CD14-positive monocyte (primary cell): ENCODE measurements at regions not wholly inside any gene's neighbourhood (a gene's known extent, or its start where the extent isn't known, plus 50 kb on each side); places are given as distances from the start of the nearest gene placed in this dataset.

ENCODE experiments used
- DNase-seq, 3 donors: peaks; one replicate each; pipeline ENCODE4 v3.0.0-alpha.2; 2011 to 2022
- H2AFZ ChIP-seq: 2 replicates; pipeline ENCODE4 v1.6.0; 2012; ENCODE audit warnings: mild to moderate bottlenecking, low read depth, low read length, inconsistent platforms; ENCODE audit not compliant: insufficient read depth, poor library complexity, severe bottlenecking
- H3K27ac ChIP-seq, 2 donors: 1 replicate in 1 of 2; 2 replicates in 1 of 2; pipeline ENCODE4 v1.5.1; 2012 to 2013; ENCODE audit warnings: low read length in 2 of 2, control low read depth in 1 of 2, inconsistent platforms in 1 of 2, low read depth in 1 of 2, mild to moderate bottlenecking in 1 of 2
- H3K27me3 ChIP-seq, 2 donors: one replicate each; pipeline versions ENCODE4 v1.6.0 to v1.6.1; 2011 to 2013; ENCODE audit warnings: low read length in 2 of 2; ENCODE audit not compliant: control insufficient read depth in 2 of 2, insufficient read depth in 2 of 2
- H3K36me3 ChIP-seq, 2 donors: replicated peaks in 1 of 2; 1 replicate in 1 of 2; 2 replicates in 1 of 2; pipeline versions ENCODE4 v1.5.1 to v1.6.1; 2012 to 2013; ENCODE audit warnings: low read length in 2 of 2, control low read depth in 1 of 2, inconsistent platforms in 1 of 2, mild to moderate bottlenecking in 1 of 2; ENCODE audit not compliant: insufficient read depth in 2 of 2, control insufficient read depth in 1 of 2
- H3K4me1 ChIP-seq, 2 donors: 1 replicate in 1 of 2; 2 replicates in 1 of 2; pipeline versions ENCODE4 v1.5.1 to v1.6.1; 2012 to 2013; ENCODE audit warnings: low read length in 2 of 2, control low read depth in 1 of 2, inconsistent platforms in 1 of 2, mild to moderate bottlenecking in 1 of 2, moderate library complexity in 1 of 2; ENCODE audit not compliant: insufficient read depth in 2 of 2, control insufficient read depth in 1 of 2
- H3K4me2 ChIP-seq: replicated peaks from 2 replicates; pipeline ENCODE3; 2012; ENCODE audit warnings: low read length, moderate library complexity, mild to moderate bottlenecking; ENCODE audit not compliant: poor library complexity, severe bottlenecking; ENCODE audit errors: extremely low read depth
- H3K4me3 ChIP-seq, 3 experiments: fragments of 200-600 bp in 1 of 3; sonication (generic) in 1 of 3; replicated peaks in 1 of 3; 1 replicate in 2 of 3; 2 replicates in 1 of 3; pipeline ENCODE4 v1.5.1; 2011 to 2013; ENCODE audit warnings: low read length in 3 of 3, mild to moderate bottlenecking in 3 of 3, control low read depth in 2 of 3, low read depth in 2 of 3, inconsistent platforms in 1 of 3, moderate library complexity in 1 of 3
- H3K79me2 ChIP-seq: 2 replicates; pipeline ENCODE4 v1.6.0; 2012; ENCODE audit warnings: mild to moderate bottlenecking, control low read depth, inconsistent platforms, low read length, moderate library complexity; ENCODE audit not compliant: insufficient read depth
- H3K9ac ChIP-seq: 2 replicates; pipeline ENCODE4 v1.6.0; 2017; ENCODE audit warnings: low read length, mild to moderate bottlenecking; ENCODE audit not compliant: insufficient read depth, poor library complexity, severe bottlenecking
- H3K9me3 ChIP-seq, 2 donors: replicated peaks in 1 of 2; 1 replicate in 1 of 2; 2 replicates in 1 of 2; pipeline versions ENCODE4 v1.5.1 to v1.6.1; 2012 to 2013; ENCODE audit warnings: low read length in 2 of 2, control low read depth in 1 of 2; ENCODE audit not compliant: control insufficient read depth in 1 of 2, insufficient read depth in 1 of 2
- H4K20me1 ChIP-seq: 2 replicates; pipeline ENCODE4 v1.6.0; 2012; ENCODE audit warnings: mild to moderate bottlenecking, low read length, control low read depth, moderate library complexity; ENCODE audit not compliant: insufficient read depth
- H3K27ac Mint-ChIP-seq, 7 donors: one replicate each; pipeline ENCODE4 v1.8.0; 2020; ENCODE audit warnings: mild to moderate bottlenecking in 7 of 7, mixed read lengths in 7 of 7, moderate library complexity in 6 of 7, inconsistent platforms in 2 of 7
- H3K27me3 Mint-ChIP-seq, 3 donors: one replicate each; pipeline ENCODE4 v1.8.0; 2021 to 2022; ENCODE audit warnings: low read depth in 3 of 3, mild to moderate bottlenecking in 3 of 3, mixed read lengths in 3 of 3, moderate library complexity in 3 of 3, inconsistent platforms in 1 of 3
- H3K36me3 Mint-ChIP-seq, 2 donors: one replicate each; pipeline ENCODE4 v1.8.0; 2020; ENCODE audit warnings: mixed read lengths in 2 of 2, inconsistent platforms in 1 of 2, mild to moderate bottlenecking in 1 of 2
- H3K4me1 Mint-ChIP-seq: one replicate; pipeline ENCODE4 v1.8.0; 2020; ENCODE audit warnings: mild to moderate bottlenecking, mixed read lengths
- H3K4me3 Mint-ChIP-seq, 2 donors: one replicate each; pipeline ENCODE4 v1.8.0; 2020; ENCODE audit warnings: mild to moderate bottlenecking in 2 of 2, mixed read lengths in 2 of 2, moderate library complexity in 1 of 2
- H3K9me3 Mint-ChIP-seq, 7 donors: one replicate each; pipeline ENCODE4 v1.8.0; 2020 to 2022; ENCODE audit warnings: mixed read lengths in 7 of 7, mild to moderate bottlenecking in 6 of 7, moderate library complexity in 6 of 7, inconsistent platforms in 2 of 7
- WGBS: methylation state at CpG from one replicate; pipeline ENCODE4 v1.1.5; 2013; ENCODE audit warnings: missing lambda C conversion rate; ENCODE audit not compliant: insufficient coverage; 5-methylcytosine and 5-hydroxymethylcytosine counted together
- intact Hi-C, 2 donors: fragments of 100-400 bp; cut with micrococcal nuclease; formaldehyde crosslinking; loops; one replicate each; pipeline versions ENCODE4 v1.15.0 to v1.15.1; 2023
- TF ChIP-seq, protein P1 (sequence below): fragments of 200-600 bp; IDR thresholded peaks from one replicate; pipeline ENCODE4 v1.8.0; 2022; ENCODE audit warnings: antibody characterized with exemption, mild to moderate bottlenecking

GRCh38 chr3:159629329-159630084 lies 359.1 kb upstream of the IL12A start:
- Mint-ChIP-seq H3K4me3 (no peak overlapping the region), H3K27me3 (peaks cover 1 to 5% (median 3%) of the 10 kb centered on the region in 3 donors), H3K9me3 (peaks cover 0 to 3% (median 0%) of the 10 kb centered on the region in 7 donors), H3K4me1 (no peaks in the 10 kb centered on the region), H3K36me3 (no peaks in the 10 kb centered on the region), H3K27ac (no peak overlapping the region)
- TF ChIP-seq, protein P1, sequence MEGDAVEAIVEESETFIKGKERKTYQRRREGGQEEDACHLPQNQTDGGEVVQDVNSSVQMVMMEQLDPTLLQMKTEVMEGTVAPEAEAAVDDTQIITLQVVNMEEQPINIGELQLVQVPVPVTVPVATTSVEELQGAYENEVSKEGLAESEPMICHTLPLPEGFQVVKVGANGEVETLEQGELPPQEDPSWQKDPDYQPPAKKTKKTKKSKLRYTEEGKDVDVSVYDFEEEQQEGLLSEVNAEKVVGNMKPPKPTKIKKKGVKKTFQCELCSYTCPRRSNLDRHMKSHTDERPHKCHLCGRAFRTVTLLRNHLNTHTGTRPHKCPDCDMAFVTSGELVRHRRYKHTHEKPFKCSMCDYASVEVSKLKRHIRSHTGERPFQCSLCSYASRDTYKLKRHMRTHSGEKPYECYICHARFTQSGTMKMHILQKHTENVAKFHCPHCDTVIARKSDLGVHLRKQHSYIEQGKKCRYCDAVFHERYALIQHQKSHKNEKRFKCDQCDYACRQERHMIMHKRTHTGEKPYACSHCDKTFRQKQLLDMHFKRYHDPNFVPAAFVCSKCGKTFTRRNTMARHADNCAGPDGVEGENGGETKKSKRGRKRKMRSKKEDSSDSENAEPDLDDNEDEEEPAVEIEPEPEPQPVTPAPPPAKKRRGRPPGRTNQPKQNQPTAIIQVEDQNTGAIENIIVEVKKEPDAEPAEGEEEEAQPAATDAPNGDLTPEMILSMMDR = no peak
- H3K27ac ChIP-seq = no peak overlapping the region
- no peaks in the 10 kb centered on the region for H3K36me3 ChIP-seq
- no peak overlapping the region for H3K9ac ChIP-seq
- H3K9me3 ChIP-seq = no peaks in the 10 kb centered on the region
- WGBS = no CpG with 5 or more reads among the region's 1 CpG
- no peaks in the 10 kb centered on the region for H3K4me1 ChIP-seq
- H4K20me1 ChIP-seq = no peaks in the 10 kb centered on the region
- H3K27me3 ChIP-seq = no peaks in the 10 kb centered on the region
- no peak overlapping the region for H3K4me3 ChIP-seq
- H3K79me2 ChIP-seq = no peaks in the 10 kb centered on the region
- H3K4me2 ChIP-seq = no peak overlapping the region
- intact Hi-C loops = no loop called here
- H2AFZ ChIP-seq = no peak overlapping the region
- DNase-seq = no peak

- no peaks in the 10 kb centered on the region for H3K9me3 ChIP-seq
- no peak overlapping the region for H3K4me3 ChIP-seq
- H3K4me1 ChIP-seq = no peaks in the 10 kb centered on the region
- Mint-ChIP-seq H3K27ac (no peak overlapping the region), H3K4me3 (no peak overlapping the region), H3K36me3 (no peaks in the 10 kb centered on the region), H3K4me1 (no peaks in the 10 kb centered on the region), H3K9me3 (peaks cover 0 to 3% (median 0%) of the 10 kb centered on the region in 7 donors), H3K27me3 (peaks cover 0 to 5% (median 0%) of the 10 kb centered on the region in 3 donors)
- no peaks in the 10 kb centered on the region for H3K27me3 ChIP-seq
- no peaks in the 10 kb centered on the region for H4K20me1 ChIP-seq
- no CpG with 5 or more reads among the region's 1 CpG for WGBS
- no peak overlapping the region for H3K27ac ChIP-seq
- no peaks in the 10 kb centered on the region for H3K79me2 ChIP-seq
- intact Hi-C loops = no loop called here
- H2AFZ ChIP-seq = no peak overlapping the region
- H3K36me3 ChIP-seq = no peaks in the 10 kb centered on the region
- DNase-seq = no peak
- H3K4me2 ChIP-seq = no peak overlapping the region
- no peak overlapping the region for H3K9ac ChIP-seq
- TF ChIP-seq, protein P1 = no peak
Observed at GRCh38 chr3:159631226-159631625, 357.4 kb upstream of the IL12A start.
